HG03135 (cell line): ENCODE measurements at regions not wholly inside any gene's neighbourhood (a gene's known extent, or its start where the extent isn't known, plus 50 kb on each side); places are given as distances from the start of the nearest gene placed in this dataset.

Experiments
- ATAC-seq: cut with Tn5 transposase; IDR thresholded peaks from one replicate; pipeline ENCODE4 v1.9.1; 2021; ENCODE audit warnings: mild to moderate bottlenecking, moderate library complexity; ENCODE audit not compliant: unreplicated experiment

GRCh38 chr20:58069796-58070663, 158.4 kb downstream of the ANKRD60 start:
- ATAC-seq = no peak

- ATAC-seq = no peak
Observed at GRCh38 chr20:58069207-58069606, 159.2 kb downstream of the ANKRD60 start.

GRCh38 chr20:58065508-58066361, 162.7 kb downstream of the ANKRD60 start:
- no peak for ATAC-seq

- no peak for ATAC-seq
Observed at GRCh38 chr20:58064411-58065010, 163.9 kb downstream of the ANKRD60 start.

GRCh38 chr20:58059260-58059544, 169.3 kb downstream of the ANKRD60 start:
- ATAC-seq = no peak

- ATAC-seq = no peak
Observed at GRCh38 chr20:58058421-58059259, 169.8 kb downstream of the ANKRD60 start.

GRCh38 chr20:58056921-58057686, 171.3 kb downstream of the ANKRD60 start:
- ATAC-seq = no peak

GRCh38 chr20:58056021-58056591, 172.3 kb downstream of the ANKRD60 start:
- no peak for ATAC-seq

- no peak for ATAC-seq
Observed at GRCh38 chr20:58054780-58055373, 173.6 kb downstream of the ANKRD60 start.

- ATAC-seq = no peak
Observed at GRCh38 chr20:58054082-58054779, 174.2 kb downstream of the ANKRD60 start.

- no peak for ATAC-seq
Observed at GRCh38 chr20:58053391-58054055, 174.9 kb downstream of the ANKRD60 start.

- no peak for ATAC-seq
Observed at GRCh38 chr20:58051367-58051766, 177.1 kb downstream of the ANKRD60 start.

GRCh38 chr20:58048096-58048702, 180.3 kb downstream of the ANKRD60 start:
- no peak for ATAC-seq

- ATAC-seq = no peak
Observed at GRCh38 chr20:58046311-58046710, 182.1 kb downstream of the ANKRD60 start.

- ATAC-seq = no peak
Observed at GRCh38 chr20:58045579-58045978, 182.9 kb downstream of the ANKRD60 start.

GRCh38 chr20:58044931-58045555, 183.4 kb downstream of the ANKRD60 start:
- no peak for ATAC-seq

GRCh38 chr20:58044286-58044685, 184.2 kb downstream of the ANKRD60 start:
- no peak for ATAC-seq
